CD1c-positive myeloid dendritic cell (primary cell): ENCODE measurements at regions not wholly inside any gene's neighbourhood (a gene's known extent, or its start where the extent isn't known, plus 50 kb on each side); places are given as distances from the start of the nearest gene placed in this dataset.

Experiments used
- DNase-seq: peaks from one replicate; pipeline ENCODE4 v3.0.0-alpha.2; 2016; ENCODE audit errors: extremely low spot score

DNA sequence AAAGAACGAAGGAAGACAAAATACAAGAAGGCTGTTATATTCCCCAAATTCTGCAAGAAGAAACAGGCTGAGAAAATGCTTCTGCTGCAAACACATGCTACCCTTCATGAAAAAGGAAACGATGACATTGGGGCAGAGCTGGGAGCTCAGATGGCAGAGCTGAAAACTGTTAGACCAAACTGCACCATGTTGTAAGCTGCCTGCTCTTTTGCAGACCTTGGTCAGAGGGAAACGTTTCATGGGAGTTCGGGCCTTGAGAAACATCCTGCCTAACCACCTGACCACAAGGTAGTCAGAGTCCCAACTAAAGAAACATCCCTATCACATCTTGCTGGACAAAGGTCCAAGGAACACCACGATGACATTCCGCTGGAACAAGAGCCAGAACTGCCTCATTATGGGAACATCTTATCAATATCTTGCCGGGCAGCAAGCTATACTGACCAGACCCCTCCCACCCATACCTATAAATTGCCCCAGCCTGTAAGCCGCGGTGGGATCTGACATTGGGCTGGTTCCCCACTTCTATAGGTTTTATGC lies 110.7 kb upstream of the CTSC start:
- DNase-seq: no peak

DNA sequence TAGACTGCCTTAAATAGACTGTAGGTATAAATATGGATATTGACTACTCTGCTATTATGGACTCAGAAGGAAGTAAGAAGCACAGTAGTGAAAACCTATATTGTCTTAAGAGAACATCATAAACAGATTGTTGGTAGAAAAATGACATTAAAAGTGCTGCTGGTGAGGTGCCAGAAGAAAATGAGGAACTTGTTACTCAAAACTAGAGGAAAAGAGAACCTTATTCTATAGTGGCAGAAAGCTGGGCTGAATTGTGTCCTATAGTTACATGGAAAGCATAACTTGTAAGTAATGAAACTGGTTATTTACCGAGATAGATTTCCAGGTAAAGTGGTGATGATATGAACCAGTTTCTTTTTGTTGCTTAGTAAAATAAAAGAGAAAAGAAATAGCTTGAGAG lies 109.7 kb upstream of the CTSC start:
- peak; percentile 60 for DNase-seq

DNA sequence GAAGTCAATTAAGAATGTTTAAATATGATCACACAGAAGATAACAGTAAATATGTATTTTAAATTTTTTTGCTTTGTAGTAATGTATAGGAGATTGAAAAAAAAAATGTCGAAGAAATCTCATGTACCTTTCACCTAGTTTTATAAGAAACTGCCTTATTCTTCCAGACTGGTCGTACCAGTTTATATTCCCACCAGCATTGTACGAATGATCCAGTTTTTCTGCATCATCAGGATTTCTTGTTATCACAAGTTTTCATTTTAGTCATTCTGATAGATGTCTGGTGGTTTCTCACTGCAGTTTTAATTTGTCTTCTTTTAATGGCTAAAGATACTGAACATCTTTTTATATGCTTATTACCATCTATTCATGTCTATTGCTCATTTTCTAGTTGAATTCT lies 101.8 kb upstream of the CTSC start:
- DNase-seq: no peak

DNA sequence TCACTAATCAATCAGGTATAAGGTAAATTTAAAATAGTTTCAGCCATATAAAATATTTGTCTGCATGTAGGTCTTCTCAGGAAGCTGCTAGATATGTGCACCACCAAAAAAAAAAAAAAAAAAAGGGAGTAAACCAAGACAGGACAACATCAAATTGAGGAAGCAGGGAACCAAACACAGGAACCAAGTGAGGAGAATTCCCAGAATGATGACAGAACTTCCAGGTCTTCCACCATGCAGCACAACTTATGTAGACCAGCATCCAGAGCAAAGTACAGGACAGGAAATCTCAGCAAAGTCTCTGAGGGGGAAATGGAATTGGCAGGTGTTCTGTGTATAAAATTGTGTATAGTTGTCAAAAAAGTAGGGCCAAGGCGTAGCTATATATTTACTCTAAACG lies 101.2 kb upstream of the CTSC start:
- DNase-seq: peak; percentile 48

DNA sequence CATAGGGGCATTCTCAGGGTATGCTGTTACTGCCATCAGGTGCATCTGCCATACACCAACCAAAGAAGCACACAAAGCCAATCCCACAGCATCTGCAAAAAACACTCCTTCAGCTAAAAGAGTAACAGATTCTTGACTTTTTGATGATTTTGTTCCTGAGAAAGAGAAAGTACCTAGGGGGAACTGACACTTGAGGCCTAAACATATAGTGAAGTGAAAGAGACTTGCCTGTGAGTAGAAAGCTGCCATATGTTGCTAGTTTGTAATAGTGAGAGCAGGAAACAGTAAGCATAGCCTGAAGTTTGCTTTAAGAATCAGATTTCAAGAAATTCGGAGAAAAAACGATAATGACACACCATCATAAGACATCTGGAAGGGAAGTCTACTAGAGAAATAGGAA lies 97.9 kb upstream of the CTSC start:
- DNase-seq: peak; percentile 84

DNA sequence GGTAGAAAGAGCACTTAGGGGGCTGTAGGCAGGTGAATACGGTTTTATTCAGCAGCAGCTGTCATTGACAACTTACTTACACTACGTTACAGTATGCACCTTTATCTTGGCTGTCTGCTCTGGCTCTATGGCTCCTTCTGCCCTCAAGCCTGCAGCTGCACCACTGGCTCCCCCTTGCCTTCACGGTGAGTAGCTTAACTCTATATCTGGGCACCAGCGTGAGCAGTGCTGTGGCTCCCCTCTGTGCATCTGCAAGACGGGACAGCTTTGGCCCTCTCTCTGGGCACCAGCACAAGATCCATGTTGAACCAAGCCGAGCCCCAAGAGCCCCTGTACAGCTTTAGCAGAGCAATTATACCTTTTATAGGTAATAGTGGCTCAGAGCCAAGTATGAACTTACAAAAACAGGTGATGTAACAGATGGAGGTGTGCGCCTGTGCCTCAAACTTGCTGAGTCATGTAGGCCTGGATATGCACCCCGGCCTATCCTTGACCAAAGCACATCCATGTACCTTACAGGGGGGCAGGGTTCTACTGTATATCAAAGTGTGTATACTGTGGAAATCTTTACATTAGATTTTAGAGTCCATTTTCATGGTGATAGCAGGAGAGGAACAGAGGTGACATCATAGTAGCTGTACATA lies 96.9 kb upstream of the CTSC start:
- no peak for DNase-seq

DNA sequence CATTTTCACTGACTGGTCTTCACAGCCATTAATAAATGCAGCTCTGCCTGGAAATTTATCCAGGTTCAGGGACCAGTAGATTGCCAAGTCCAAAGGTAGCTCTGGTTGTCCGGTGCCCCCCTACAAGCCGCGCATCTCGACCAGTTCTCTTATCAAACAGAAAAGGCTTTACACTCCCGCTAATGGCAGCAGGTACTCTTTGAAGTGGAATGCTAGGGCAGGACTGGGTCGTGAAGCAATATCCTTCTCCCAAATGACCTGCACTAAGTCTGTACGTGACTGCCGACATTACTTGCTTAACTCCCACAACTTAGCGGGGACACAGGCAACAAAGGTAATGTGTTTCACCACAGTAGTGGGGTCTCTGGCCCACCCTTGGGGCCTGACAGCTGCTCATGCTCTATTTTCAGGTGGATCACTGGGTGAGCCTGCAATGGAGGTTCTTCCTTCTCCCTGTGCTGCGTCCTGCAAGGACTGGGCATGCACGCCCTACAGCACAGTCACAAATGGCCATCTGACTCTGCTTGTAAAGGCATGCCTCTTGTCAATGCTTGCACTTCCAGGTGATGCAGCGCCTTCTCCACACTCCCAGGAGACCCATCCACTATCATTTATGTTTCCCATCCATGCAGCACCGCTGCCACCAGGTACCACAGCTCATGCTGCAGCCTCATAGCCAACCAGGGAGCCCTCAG lies 96.1 kb upstream of the CTSC start:
- DNase-seq: no peak

DNA sequence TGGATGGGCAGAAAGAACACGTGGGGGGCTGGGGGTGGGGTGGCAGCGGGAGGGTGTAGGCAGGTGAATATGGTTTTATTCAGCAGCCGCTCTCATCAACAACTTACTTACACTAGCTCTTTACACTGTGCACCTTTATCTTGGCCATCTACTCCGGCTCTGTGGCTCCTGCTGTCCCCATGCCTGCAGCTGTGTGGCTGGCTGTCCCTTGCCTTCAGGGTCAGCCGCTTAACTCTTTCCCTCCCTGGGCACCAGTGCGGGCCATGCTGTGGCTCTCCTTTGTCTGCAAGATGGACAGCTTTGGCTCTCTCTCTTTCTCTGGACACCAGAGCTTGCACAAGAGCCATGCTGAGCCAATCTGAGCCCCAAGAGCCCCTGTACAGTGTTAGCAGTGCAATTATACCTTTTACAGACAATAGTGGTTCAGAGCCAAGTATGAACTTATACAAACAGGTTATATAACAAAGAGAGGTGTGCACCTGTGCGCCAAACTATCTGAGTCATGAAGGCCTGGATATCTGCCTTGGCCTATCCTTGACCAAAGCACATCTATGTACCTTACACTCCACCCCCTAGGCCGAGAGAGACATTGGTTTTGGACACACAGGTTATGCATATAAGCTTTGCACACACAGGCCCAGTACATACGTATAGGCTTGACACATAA lies 94.3 kb upstream of the CTSC start:
- no peak for DNase-seq

DNA sequence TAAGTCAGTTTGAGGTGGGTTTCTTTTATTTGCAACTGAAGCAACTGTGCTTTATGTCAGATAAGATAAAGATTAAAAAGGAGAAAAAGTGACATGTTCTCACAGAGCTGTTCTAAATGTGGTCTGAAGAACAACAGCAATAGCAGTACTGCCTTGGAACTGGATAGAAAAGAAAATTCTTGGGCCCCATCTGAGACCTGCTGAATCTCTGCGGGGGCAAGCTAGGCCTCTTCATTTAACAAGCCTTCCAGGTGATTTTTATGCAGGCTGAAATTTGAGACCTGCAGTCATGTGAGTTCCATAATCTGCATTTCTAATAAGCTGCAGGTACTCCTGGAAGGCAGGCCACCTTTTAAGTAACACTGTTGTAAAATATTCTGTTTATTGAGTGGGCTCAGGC lies 91.4 kb upstream of the CTSC start:
- DNase-seq: no peak

DNA sequence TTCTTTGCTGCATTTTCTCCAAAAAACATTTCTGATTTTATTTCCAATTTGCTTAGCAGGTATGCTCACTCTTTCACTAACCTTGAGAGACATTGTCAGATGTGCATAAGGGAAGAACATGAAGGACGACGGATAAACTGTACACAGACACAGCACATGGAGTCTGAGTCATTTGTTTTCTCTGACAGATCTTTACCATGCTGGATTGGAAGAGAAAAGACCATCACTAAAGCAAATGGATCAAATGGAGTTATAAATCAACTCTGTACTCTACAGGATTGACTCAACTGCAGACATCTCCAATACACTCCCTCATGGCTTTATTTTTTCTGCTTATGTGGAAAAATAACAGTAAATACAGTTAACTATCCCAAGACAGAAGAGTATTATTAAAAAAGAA lies 90.2 kb upstream of the CTSC start:
- DNase-seq: no peak

DNA sequence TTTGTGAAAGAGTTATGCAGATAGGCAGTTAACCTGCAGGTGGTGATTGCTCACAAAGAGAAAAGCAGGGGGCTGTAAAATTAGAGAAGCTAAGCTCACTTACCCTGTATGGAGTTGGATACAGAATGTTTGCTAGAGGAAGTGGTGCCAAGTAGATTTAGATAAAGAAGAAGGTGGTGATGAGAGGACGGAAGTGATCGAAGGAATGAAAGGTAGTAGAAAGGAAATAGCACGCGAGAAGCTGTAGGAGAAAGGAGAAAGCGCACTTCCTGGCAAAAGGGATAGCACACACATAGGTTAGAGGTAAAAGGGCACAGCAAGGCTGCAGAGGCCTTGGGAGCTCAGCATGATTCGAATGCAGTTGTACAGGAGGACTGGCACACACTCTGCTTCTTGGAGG lies 87.3 kb upstream of the CTSC start:
- no peak for DNase-seq

DNA sequence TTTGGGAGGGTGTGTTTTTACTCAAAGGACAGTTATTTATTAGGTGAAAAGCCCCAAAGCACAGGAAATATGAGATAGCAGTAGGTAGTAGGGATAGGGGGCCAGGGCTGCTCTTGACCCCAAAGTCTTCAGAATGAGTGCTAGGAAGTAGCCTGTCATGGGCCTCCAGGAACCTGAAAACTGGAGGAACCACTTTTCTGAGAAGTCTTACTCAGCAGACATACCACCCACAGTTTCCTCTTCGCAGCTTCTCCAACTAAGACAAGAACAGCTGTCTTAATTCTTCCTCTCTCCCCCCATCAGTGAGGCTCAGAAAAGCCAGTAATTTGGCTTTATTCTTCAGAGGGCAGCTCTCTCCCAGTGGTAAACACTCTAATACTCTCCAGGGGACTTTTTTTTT lies 84.0 kb upstream of the CTSC start:
- peak; percentile 87 for DNase-seq

DNA sequence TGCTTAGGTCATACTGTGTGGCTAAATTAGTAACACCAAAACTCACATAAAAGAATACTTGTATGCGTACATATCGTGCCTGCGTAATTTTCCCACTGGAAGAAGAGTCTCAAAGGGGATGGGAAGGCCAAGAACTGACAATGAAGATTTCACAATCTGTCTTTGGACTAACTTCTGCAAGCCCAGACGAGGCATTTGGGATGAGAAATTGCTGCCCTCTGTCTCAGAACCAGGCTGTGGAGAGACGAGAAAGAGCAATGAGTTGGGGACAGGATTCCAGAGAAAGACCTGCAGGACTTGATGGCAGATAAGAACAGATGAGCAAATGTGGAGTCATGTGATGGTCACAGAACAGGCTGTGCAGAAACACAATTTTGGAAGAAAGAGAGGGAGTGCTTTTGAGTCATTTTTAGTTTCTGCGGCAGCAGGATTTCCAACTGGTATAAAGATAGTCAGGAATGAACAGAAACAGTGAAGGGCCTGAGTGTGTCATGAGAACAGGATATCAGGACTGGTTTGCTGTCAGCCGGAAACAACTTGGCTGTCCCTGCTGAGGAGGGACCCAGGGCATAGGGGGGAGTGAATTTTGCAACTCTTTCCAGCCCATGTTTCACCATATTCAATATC lies 82.7 kb upstream of the CTSC start:
- DNase-seq: peak; percentile 33

DNA sequence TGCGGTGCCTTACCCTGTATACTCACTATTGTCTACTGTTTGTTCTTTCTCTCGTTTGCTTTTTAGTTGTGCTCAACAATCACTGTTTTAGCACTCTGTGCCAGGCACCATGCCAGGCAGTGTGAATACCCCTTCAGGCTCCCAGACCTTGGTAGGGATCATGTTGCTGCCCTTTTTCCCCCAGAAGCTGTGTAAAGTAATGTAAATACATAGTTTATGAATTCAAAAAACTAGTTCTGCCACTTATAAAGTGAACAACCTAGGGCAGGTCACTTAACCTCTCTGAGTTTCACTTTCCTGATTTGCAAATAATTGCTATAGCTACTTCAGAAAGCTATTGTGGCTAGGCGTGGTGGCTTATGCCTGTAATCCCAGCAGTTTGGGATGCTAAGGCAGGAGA lies 81.0 kb upstream of the CTSC start:
- DNase-seq: no peak

DNA sequence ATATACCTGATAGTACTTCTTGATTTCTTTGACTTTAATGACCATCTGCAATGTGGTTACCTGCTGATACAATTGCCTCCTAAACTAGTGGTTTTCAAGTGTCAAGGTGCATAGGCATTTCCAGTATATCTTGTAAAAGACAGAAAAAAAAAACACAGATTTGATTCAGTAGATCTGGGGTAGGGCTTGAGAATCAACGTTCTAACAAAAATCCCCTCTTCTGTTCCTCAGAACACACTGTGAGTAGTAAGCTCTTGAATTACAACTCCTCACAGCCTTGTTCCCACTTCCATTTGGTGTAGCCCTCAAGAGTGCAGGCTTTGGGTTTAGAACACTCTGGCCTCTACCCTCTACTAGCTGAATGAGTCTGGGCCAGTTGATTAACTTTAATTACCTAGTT lies 78.0 kb upstream of the CTSC start:
- DNase-seq: no peak

DNA sequence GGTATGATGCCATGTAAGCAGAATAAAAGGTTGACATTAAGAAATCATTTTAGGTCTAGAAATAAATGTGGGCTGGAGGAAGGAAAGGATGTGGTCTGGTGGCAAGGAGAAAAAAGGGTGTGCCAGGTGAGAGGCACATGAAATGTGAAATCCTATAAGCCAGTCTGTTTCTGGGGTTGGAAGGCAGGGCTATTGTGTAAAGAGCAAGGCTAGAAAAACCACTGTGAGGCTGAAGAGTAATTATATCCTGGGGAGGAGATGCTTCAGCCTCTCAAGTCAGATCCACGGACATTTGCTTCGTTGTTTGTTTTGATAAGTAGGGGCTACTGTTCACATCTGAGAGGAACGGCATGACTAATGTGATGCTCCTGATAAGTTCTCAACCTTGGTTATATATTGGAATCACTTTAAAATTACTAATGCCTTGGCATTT lies 77.5 kb upstream of the CTSC start:
- peak; percentile 17 for DNase-seq

DNA sequence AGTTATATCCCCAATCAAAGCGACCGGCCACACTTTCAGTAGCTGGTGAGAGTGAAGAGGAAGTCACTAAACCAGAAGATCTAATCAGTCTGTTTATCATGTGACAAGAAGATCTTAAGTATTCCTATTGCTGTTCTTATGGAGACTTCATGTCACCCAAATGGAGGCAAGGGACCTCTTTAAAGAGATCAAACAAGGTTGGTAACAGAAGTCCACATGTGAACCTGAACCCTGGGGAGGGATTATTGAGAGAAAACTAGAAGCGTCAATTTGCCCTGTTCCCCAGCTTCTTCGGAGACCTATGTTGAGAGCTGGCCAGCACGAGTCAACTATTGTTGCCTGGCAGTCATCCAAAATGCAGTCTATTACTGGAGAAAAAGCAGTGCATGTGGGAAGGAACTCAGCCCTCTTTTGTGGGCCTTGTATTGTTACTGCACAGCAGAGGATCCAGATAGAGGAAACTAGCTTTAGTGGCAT lies 76.9 kb upstream of the CTSC start:
- peak; percentile 83 for DNase-seq

DNA sequence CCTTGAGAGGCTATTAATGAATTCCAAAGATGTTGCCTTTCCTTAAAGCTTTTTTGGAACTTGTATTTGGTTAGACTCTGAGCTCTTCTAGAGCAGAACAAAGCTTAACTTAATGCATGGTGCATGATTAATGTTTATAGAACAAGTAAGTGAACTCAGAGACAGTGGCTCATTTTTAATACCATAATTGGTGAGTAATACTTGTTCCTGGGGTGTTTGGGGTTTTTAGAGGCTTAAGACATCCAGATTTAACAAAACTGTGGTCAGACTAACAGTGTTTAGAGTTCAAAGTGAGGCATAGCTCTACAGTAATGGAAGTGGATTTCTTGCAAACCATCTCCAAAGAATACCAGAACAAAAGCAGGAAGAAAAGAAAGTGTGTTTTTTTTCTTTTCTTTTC lies 73.7 kb upstream of the CTSC start:
- DNase-seq: no peak

DNA sequence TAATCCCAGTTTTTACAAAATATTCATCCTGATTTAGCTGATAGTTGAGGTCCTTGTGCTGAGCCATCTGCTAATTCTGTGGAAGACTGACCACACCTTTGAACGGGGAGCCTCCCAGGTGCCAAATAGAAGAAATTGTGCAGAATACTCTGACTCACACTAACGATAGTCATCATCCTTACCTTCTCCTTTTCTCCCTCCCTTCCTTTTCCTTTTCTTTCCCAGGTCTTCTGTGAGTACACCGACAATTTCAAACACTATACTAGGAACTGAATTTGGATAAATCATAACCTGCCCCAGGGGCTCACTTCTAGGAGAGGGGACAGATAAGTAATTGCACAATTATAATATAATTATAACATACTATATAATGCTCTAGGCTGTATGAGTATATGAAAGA lies 73.1 kb upstream of the CTSC start:
- no peak for DNase-seq

DNA sequence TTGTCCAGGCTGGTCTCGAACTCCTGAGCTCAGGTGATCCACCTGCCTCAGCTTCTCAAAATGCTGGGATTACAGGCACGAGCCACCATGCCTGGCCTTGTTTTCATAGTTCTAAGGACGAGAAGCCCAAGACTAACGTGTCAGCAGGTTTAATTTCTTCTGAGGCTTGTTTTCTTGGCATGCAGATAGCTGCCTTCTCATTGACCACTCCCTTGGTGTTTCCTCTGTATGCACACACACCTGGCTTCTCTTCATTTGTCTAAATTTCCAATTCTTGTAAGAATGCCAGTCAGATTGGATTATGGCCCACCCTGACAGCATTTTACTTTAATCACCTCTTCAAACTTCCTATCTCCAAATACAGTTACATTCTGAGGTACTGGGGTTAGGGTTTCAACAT lies 72.5 kb upstream of the CTSC start:
- no peak for DNase-seq

DNA sequence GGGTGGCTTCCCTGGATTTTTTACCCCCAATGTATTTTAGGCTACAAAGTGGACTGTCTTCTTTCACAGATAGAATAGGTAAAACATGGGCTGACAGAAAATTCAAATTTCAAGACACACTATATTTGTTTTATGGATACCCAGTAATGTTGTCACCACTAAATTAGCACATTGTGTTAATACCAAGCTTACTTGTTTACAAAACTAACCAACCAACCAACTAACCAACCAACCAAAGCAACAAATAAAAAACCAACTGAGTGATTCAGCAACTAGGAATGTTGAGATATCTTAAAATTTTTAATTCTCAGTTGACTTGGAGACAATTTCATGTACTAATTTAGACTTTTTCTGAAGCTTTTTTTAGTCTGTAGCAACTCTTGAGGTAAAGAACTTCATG lies 69.3 kb upstream of the CTSC start:
- no peak for DNase-seq

DNA sequence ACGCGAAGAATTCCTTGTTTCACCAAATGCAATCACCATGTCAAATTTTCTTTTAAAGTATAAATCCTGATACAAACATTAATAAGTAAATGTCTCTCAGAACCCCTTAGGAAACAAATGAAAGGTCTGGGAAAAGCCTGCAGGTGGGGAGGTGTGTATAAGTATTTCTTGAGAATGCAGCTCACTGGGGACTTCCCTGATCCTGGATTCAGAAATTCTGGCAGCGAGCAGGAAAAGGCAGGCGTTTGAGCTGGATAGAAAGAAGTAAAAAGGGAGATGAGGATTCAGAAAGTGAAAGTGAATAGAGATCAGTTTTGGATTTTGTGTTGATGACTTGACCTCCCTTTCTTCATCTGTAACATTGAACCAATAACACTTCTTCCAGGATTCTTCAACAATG lies 68.3 kb upstream of the CTSC start:
- DNase-seq: no peak
